ENCODE measurements at regions not wholly inside any gene's neighbourhood (a gene's known extent, or its start where the extent isn't known, plus 50 kb on each side); places are given as distances from the start of the nearest gene placed in this dataset.

GRCh38 chr22:44617828-44618227 is 84.2 kb upstream of the PRR5 start:
- TF ChIP-seq CTCF (IDR thresholded peaks at IDR 0.05) (no peak), POLR2A (IDR thresholded peaks at IDR 0.05) (no peak), EP300 (IDR thresholded peaks at IDR 0.05) (no peak)
